ENCODE measurements at regions not wholly inside any gene's neighbourhood (a gene's known extent, or its start where the extent isn't known, plus 50 kb on each side); places are given as distances from the start of the nearest gene placed in this dataset.
"Not testable (repeated sequence)": the region's sequence is repeated elsewhere in the genome, so short reads cannot be mapped to it uniquely, and the experiment has no call there.

GRCh38 chr1:79235301-79236002 is 228.9 kb upstream of the ADGRL4 start:
- no peak overlapping the region for H3K27ac ChIP-seq
- no peak overlapping the region for H3K9ac ChIP-seq (ENCODE audit: insufficient read length)
- no peak overlapping the region for H3K4me3 ChIP-seq
- no peaks in the 10 kb centered on the region for H3K9me3 ChIP-seq (ENCODE audit: low read depth, low read length)
- no peak for DNase-seq (ENCODE audit: low read depth, low spot score)
- TF ChIP-seq EZH2 (IDR thresholded peaks at IDR 0.05): no peak
- TF ChIP-seq POLR2AphosphoS5 (IDR thresholded peaks at IDR 0.05; ENCODE audit: borderline replicate concordance, low read depth, low read length): no peak
- no peak for TF ChIP-seq FOXP2 (optimal IDR thresholded peaks at IDR 0.05; ENCODE audit: control extremely low read depth, extremely low read length, insufficient read depth)
- no peaks in the 10 kb centered on the region for H3K36me3 ChIP-seq (ENCODE audit: insufficient read depth, low read length)

DNA sequence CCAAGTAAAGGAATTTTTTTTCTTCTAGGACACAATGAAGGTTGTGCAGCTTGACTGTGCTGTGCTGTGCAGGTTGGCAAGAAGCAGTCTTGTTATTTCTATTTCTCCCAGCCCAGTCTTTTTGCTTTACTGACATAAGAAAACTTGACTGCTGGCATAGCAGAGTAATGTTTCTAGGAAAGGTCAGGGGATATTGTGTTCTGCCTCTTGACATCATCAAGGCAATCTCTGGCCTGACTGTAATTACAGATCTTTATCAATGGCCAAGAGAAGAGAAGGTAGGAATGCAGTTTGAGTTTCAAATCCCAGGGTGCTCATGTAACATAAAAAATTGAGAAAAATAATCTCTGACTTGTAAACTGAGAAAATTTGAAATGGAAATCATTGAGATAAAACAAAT is 226.3 kb upstream of the ADGRL4 start:
- H3K9me3 ChIP-seq (ENCODE audit: low read depth, low read length): no peaks in the 10 kb centered on the region
- no peak overlapping the region for H3K27ac ChIP-seq
- H3K36me3 ChIP-seq (ENCODE audit: insufficient read depth, low read length): no peaks in the 10 kb centered on the region
- TF ChIP-seq POLR2AphosphoS5 (IDR thresholded peaks at IDR 0.05; ENCODE audit: borderline replicate concordance, low read depth, low read length): no peak
- no peak overlapping the region for H3K9ac ChIP-seq (ENCODE audit: insufficient read length)
- H3K4me3 ChIP-seq: no peak overlapping the region
- no peak for DNase-seq (ENCODE audit: low read depth, low spot score)

DNA sequence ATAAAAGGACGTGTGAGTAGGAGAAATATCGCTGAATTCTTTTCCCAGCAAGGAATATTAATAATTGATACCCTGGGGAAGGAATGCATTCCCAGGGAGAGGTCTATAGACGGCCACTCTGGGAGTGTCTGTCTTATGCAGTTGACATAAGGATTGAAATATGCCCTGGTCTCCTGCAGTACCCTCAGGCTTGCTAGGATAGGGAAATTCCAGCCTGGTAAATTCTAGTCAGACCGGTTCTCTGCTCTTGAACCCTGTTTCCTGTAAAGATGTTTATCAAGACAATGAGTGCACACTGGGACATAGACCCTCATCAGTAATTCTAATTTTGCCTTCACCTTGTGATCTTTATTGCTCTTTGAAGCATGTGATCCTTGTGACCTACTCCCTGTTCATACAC is 224.2 kb upstream of the ADGRL4 start:
- H3K36me3 ChIP-seq (ENCODE audit: insufficient read depth, low read length); DNase-seq (ENCODE audit: low read depth, low spot score); H3K27ac ChIP-seq; H3K4me3 ChIP-seq; H3K9me3 ChIP-seq (ENCODE audit: low read depth, low read length); H3K9ac ChIP-seq (ENCODE audit: insufficient read length): not testable (repeated sequence)

GRCh38 chr1:79226963-79227362 is 220.4 kb upstream of the ADGRL4 start:
- no peak for TF ChIP-seq EZH2 (IDR thresholded peaks at IDR 0.05)
- TF ChIP-seq FOXP2 (optimal IDR thresholded peaks at IDR 0.05; ENCODE audit: control extremely low read depth, extremely low read length, insufficient read depth): no peak
- no peak for TF ChIP-seq POLR2AphosphoS5 (IDR thresholded peaks at IDR 0.05; ENCODE audit: borderline replicate concordance, low read depth, low read length)
- H3K36me3 ChIP-seq (ENCODE audit: insufficient read depth, low read length): no peaks in the 10 kb centered on the region
- no peaks in the 10 kb centered on the region for H3K9me3 ChIP-seq (ENCODE audit: low read depth, low read length)
- no peak for DNase-seq (ENCODE audit: low read depth, low spot score)
- H3K9ac ChIP-seq (ENCODE audit: insufficient read length): no peak overlapping the region
- no peak overlapping the region for H3K4me3 ChIP-seq
- no peak overlapping the region for H3K27ac ChIP-seq

DNA sequence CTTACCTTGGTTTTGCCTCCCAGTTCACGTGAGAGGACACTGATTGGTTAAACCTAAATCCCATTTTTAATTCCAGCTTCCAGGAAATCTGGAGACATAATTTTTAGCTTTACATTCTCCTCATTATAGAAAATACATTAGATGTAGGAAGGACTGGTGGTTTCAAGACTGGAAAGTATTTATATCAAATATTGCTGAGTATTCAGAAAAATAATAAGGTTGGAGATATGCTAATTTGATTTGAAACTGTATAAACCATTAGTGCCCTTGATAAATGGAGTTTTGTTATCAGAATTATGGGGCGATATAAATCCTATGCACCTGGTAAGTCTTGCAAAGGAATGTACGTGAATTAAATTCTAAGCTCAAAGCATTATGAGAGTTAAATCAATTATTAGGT is 218.0 kb upstream of the ADGRL4 start:
- DNase-seq (ENCODE audit: low read depth, low spot score): no peak
- no peak overlapping the region for H3K27ac ChIP-seq
- TF ChIP-seq FOXP2 (optimal IDR thresholded peaks at IDR 0.05; ENCODE audit: control extremely low read depth, extremely low read length, insufficient read depth) (no peak), EZH2 (IDR thresholded peaks at IDR 0.05) (no peak), POLR2AphosphoS5 (IDR thresholded peaks at IDR 0.05; ENCODE audit: borderline replicate concordance, low read depth, low read length) (no peak)
- H3K36me3 ChIP-seq (ENCODE audit: insufficient read depth, low read length): no peaks in the 10 kb centered on the region
- H3K9ac ChIP-seq (ENCODE audit: insufficient read length): no peak overlapping the region
- H3K4me3 ChIP-seq: no peak overlapping the region
- no peaks in the 10 kb centered on the region for H3K9me3 ChIP-seq (ENCODE audit: low read depth, low read length)

DNA sequence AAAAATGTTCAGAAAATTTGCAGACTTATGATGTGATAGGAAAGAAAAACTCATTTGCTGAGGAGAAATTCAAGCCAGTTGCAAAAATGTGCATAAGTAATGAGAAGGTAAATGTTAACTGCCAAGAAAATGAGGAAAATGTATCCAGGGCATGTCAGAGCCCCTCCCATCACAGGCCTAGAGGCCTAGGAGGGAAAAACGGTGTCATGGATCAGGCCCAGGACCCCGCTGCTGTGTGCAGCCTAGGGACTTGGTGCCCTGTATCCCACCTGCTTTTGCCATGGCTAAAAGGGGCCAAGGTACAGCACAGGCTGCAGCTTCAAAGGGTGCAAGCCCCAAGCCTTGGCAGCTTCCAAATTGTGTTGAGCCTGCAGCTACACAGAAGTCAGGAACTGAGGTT is 214.0 kb upstream of the ADGRL4 start:
- TF ChIP-seq EZH2 (IDR thresholded peaks at IDR 0.05): no peak
- TF ChIP-seq POLR2AphosphoS5 (IDR thresholded peaks at IDR 0.05; ENCODE audit: borderline replicate concordance, low read depth, low read length): no peak
- TF ChIP-seq FOXP2 (optimal IDR thresholded peaks at IDR 0.05; ENCODE audit: control extremely low read depth, extremely low read length, insufficient read depth): no peak
- Histone ChIP-seq H3K27ac (no peak overlapping the region), H3K9me3 (ENCODE audit: low read depth, low read length) (no peaks in the 10 kb centered on the region), H3K4me3 (no peak overlapping the region), H3K36me3 (ENCODE audit: insufficient read depth, low read length) (no peaks in the 10 kb centered on the region), H3K9ac (ENCODE audit: insufficient read length) (no peak overlapping the region)
- DNase-seq (ENCODE audit: low read depth, low spot score): no peak

DNA sequence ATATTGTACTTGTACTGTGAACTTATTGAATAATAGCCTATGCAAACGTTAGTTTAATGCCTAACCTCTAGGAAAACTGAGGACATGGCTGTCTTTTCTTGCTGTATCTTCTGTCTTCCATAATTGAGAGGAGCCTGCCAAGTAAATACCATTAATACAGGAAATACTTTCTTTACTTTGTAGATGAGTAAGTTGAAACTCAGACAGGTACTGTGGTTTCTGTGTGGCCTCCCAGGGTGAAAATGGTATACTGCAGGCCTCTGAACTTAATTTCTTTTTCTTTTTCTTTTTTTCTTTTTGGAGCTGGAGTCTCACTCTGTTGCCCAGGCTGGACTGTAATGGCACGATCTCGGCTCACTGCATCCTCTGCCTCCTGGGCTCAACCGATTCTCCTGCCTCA is 208.8 kb upstream of the ADGRL4 start:
- no peaks in the 10 kb centered on the region for H3K9me3 ChIP-seq (ENCODE audit: low read depth, low read length)
- DNase-seq (ENCODE audit: low read depth, low spot score): no peak
- no peak for TF ChIP-seq FOXP2 (optimal IDR thresholded peaks at IDR 0.05; ENCODE audit: control extremely low read depth, extremely low read length, insufficient read depth)
- TF ChIP-seq EZH2 (IDR thresholded peaks at IDR 0.05): no peak
- no peaks in the 10 kb centered on the region for H3K36me3 ChIP-seq (ENCODE audit: insufficient read depth, low read length)
- no peak overlapping the region for H3K27ac ChIP-seq
- no peak overlapping the region for H3K9ac ChIP-seq (ENCODE audit: insufficient read length)
- H3K4me3 ChIP-seq: no peak overlapping the region

GRCh38 chr1:79207786-79208185 is 201.3 kb upstream of the ADGRL4 start:
- no peak overlapping the region for H3K9ac ChIP-seq (ENCODE audit: insufficient read length)
- no peak overlapping the region for H3K4me3 ChIP-seq
- no peaks in the 10 kb centered on the region for H3K9me3 ChIP-seq (ENCODE audit: low read depth, low read length)
- no peak overlapping the region for H3K27ac ChIP-seq
- DNase-seq (ENCODE audit: low read depth, low spot score): no peak
- TF ChIP-seq POLR2AphosphoS5 (IDR thresholded peaks at IDR 0.05; ENCODE audit: borderline replicate concordance, low read depth, low read length): no peak
- TF ChIP-seq FOXP2 (optimal IDR thresholded peaks at IDR 0.05; ENCODE audit: control extremely low read depth, extremely low read length, insufficient read depth): no peak
- no peak for TF ChIP-seq EZH2 (IDR thresholded peaks at IDR 0.05)
- no peaks in the 10 kb centered on the region for H3K36me3 ChIP-seq (ENCODE audit: insufficient read depth, low read length)

- H3K27ac ChIP-seq: no peak overlapping the region
These were observed 200.8 kb upstream of the ADGRL4 start for GRCh38 chr1:79207331-79207730.

More at GRCh38 chr1:79207331-79207730, 200.8 kb upstream of the ADGRL4 start:
- Histone ChIP-seq H3K4me3 (no peak overlapping the region), H3K36me3 (ENCODE audit: insufficient read depth, low read length) (no peaks in the 10 kb centered on the region), H3K9me3 (ENCODE audit: low read depth, low read length) (no peaks in the 10 kb centered on the region), H3K9ac (ENCODE audit: insufficient read length) (no peak overlapping the region)
- DNase-seq (ENCODE audit: low read depth, low spot score): no peak
- TF ChIP-seq POLR2AphosphoS5 (IDR thresholded peaks at IDR 0.05; ENCODE audit: borderline replicate concordance, low read depth, low read length) (no peak), EZH2 (IDR thresholded peaks at IDR 0.05) (no peak), FOXP2 (optimal IDR thresholded peaks at IDR 0.05; ENCODE audit: control extremely low read depth, extremely low read length, insufficient read depth) (no peak)

All from SK-N-MC (cell line).